ENCODE measurements at regions not wholly inside any gene's neighbourhood (a gene's known extent, or its start where the extent isn't known, plus 50 kb on each side); places are given as distances from the start of the nearest gene placed in this dataset.

DNA sequence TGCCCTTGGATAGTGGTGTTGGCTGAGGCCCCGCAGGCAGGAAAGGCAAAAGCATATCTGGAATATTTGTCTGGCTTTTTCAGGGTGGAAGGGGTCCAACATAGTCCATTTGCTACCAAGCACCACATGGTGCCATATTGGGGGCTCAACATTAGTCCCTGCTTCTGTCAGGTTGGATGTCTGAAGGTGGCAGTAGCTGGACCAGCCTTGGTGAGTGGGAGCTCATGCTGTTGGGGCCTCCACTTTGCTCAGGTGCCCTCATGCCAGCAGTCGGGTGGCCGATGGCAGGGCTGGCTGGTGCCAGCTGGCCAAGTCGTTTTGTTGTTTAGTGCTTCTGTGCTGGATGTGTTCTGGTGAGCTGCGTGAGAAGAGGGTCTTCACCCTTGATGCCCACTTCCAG, 135.3 kb downstream of the PAPOLA start (continued):
- TF ChIP-seq, protein P1, sequence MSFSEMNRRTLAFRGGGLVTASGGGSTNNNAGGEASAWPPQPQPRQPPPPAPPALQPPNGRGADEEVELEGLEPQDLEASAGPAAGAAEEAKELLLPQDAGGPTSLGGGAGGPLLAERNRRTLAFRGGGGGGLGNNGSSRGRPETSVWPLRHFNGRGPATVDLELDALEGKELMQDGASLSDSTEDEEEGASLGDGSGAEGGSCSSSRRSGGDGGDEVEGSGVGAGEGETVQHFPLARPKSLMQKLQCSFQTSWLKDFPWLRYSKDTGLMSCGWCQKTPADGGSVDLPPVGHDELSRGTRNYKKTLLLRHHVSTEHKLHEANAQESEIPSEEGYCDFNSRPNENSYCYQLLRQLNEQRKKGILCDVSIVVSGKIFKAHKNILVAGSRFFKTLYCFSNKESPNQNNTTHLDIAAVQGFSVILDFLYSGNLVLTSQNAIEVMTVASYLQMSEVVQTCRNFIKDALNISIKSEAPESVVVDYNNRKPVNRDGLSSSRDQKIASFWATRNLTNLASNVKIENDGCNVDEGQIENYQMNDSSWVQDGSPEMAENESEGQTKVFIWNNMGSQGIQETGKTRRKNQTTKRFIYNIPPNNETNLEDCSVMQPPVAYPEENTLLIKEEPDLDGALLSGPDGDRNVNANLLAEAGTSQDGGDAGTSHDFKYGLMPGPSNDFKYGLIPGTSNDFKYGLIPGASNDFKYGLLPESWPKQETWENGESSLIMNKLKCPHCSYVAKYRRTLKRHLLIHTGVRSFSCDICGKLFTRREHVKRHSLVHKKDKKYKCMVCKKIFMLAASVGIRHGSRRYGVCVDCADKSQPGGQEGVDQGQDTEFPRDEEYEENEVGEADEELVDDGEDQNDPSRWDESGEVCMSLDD (tag by site-specific recombination; IDR thresholded peaks at IDR 0.05) = no peak

DNA sequence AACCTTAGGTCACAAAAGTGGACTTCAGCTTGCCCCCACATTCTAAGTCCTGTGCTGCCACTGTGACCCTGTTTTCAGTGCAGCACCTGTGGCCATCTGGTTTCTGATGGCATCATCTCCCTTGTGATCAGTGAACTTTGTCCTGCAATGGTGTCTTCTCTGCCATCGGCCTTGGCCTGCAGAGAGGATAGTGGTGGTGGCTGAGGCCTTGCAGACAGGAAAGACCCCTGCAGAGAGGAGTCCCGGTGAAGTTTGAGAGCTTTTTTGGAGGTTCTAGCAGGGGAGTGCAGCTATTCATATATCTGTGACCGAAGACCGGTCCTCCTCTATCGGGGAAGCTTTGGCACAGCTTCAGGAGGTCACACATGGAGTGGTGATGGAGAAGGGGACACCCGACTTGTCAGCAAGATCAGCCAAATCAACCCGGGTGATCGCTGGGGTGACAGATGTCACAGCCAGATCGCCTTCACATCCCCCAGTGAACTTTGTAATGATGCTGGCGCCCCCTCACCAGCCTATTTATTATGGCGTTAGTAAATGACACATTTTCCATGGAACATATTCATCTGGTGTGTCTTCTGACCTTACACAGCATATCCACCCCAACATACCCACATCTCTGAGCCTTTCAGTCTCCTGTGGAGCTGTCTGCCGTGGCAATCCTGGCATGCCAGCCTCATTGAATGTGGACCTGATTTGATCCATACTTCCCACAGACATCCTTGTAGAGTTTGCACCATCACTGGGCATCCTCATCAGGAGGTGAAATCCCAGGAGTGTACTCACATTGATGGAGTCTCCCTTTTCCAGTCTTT, 136.1 kb downstream of the PAPOLA start:
- no peak overlapping the region for H3K4me3 ChIP-seq (ENCODE audit: low read depth, low read length)
- no peaks in the 10 kb centered on the region for H3K4me1 ChIP-seq (ENCODE audit: control insufficient read depth, insufficient read depth, low read length)
- no peaks in the 10 kb centered on the region for H3K36me3 ChIP-seq (ENCODE audit: control insufficient read depth in 2 of 2, insufficient read depth in 1 of 2, low read length in 2 of 2)
- ChIA-PET CTCF (interaction anchor here (0.6 kb wide), 1 partner anchor 102 kb away, joined by 4 read pairs; no protein-coding TSS in a partner anchor), POLR2A (no interaction called here)
- H3K9me3 ChIP-seq (ENCODE audit: control insufficient read depth, insufficient read depth, low read depth, low read length) = no peaks in the 10 kb centered on the region
- TF ChIP-seq ZBTB21 (tag by site-specific recombination; IDR thresholded peaks at IDR 0.05) (no peak), ZNF792 (tag by site-specific recombination; IDR thresholded peaks at IDR 0.05) (no peak), ZNF548 (tag by site-specific recombination; IDR thresholded peaks at IDR 0.05) (no peak), ZIC2 (tag by site-specific recombination; IDR thresholded peaks at IDR 0.05) (no peak), GLI4 (tag by site-specific recombination; IDR thresholded peaks at IDR 0.05) (no peak), SP2 (tag by site-specific recombination; IDR thresholded peaks at IDR 0.05) (no peak), ZNF791 (tag by site-specific recombination; IDR thresholded peaks at IDR 0.05) (no peak), SP3 (tag by site-specific recombination; IDR thresholded peaks at IDR 0.05) (no peak), ZNF239 (tag by site-specific recombination; IDR thresholded peaks at IDR 0.05) (no peak), ZNF560 (tag by site-specific recombination; IDR thresholded peaks at IDR 0.05; ENCODE audit: borderline replicate concordance) (no peak), ZNF2 (tag by site-specific recombination; IDR thresholded peaks at IDR 0.05) (no peak), ZNF626 (tag by site-specific recombination; IDR thresholded peaks at IDR 0.05) (no peak), ZNF223 (tag by site-specific recombination; IDR thresholded peaks at IDR 0.05) (no peak)
- TF ChIP-seq, protein P2, sequence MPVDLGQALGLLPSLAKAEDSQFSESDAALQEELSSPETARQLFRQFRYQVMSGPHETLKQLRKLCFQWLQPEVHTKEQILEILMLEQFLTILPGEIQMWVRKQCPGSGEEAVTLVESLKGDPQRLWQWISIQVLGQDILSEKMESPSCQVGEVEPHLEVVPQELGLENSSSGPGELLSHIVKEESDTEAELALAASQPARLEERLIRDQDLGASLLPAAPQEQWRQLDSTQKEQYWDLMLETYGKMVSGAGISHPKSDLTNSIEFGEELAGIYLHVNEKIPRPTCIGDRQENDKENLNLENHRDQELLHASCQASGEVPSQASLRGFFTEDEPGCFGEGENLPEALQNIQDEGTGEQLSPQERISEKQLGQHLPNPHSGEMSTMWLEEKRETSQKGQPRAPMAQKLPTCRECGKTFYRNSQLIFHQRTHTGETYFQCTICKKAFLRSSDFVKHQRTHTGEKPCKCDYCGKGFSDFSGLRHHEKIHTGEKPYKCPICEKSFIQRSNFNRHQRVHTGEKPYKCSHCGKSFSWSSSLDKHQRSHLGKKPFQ (tag by site-specific recombination; IDR thresholded peaks at IDR 0.05) = no peak
- TF ChIP-seq, protein P3, sequence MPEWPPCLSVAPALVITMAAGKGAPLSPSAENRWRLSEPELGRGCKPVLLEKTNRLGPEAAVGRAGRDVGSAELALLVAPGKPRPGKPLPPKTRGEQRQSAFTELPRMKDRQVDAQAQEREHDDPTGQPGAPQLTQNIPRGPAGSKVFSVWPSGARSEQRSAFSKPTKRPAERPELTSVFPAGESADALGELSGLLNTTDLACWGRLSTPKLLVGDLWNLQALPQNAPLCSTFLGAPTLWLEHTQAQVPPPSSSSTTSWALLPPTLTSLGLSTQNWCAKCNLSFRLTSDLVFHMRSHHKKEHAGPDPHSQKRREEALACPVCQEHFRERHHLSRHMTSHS (tag by site-specific recombination; IDR thresholded peaks at IDR 0.05) = no peak
- TF ChIP-seq, protein P4, sequence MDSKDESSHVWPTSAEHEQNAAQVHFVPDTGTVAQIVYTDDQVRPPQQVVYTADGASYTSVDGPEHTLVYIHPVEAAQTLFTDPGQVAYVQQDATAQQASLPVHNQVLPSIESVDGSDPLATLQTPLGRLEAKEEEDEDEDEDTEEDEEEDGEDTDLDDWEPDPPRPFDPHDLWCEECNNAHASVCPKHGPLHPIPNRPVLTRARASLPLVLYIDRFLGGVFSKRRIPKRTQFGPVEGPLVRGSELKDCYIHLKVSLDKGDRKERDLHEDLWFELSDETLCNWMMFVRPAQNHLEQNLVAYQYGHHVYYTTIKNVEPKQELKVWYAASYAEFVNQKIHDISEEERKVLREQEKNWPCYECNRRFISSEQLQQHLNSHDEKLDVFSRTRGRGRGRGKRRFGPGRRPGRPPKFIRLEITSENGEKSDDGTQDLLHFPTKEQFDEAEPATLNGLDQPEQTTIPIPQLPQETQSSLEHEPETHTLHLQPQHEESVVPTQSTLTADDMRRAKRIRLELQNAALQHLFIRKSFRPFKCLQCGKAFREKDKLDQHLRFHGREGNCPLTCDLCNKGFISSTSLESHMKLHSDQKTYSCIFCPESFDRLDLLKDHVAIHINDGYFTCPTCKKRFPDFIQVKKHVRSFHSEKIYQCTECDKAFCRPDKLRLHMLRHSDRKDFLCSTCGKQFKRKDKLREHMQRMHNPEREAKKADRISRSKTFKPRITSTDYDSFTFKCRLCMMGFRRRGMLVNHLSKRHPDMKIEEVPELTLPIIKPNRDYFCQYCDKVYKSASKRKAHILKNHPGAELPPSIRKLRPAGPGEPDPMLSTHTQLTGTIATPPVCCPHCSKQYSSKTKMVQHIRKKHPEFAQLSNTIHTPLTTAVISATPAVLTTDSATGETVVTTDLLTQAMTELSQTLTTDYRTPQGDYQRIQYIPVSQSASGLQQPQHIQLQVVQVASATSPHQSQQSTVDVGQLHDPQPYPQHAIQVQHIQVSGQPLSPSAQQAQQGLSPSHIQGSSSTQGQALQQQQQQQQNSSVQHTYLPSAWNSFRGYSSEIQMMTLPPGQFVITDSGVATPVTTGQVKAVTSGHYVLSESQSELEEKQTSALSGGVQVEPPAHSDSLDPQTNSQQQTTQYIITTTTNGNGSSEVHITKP (tag by site-specific recombination; IDR thresholded peaks at IDR 0.05) = no peak
- TF ChIP-seq, protein P5, sequence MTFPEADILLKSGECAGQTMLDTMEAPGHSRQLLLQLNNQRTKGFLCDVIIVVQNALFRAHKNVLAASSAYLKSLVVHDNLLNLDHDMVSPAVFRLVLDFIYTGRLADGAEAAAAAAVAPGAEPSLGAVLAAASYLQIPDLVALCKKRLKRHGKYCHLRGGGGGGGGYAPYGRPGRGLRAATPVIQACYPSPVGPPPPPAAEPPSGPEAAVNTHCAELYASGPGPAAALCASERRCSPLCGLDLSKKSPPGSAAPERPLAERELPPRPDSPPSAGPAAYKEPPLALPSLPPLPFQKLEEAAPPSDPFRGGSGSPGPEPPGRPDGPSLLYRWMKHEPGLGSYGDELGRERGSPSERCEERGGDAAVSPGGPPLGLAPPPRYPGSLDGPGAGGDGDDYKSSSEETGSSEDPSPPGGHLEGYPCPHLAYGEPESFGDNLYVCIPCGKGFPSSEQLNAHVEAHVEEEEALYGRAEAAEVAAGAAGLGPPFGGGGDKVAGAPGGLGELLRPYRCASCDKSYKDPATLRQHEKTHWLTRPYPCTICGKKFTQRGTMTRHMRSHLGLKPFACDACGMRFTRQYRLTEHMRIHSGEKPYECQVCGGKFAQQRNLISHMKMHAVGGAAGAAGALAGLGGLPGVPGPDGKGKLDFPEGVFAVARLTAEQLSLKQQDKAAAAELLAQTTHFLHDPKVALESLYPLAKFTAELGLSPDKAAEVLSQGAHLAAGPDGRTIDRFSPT (tag by site-specific recombination; IDR thresholded peaks at IDR 0.05) = no peak
- no peak overlapping the region for H3K27ac ChIP-seq (ENCODE audit: extremely low read depth, low read depth, low read length)
